ENCODE measurements at regions not wholly inside any gene's neighbourhood (a gene's known extent, or its start where the extent isn't known, plus 50 kb on each side); places are given as distances from the start of the nearest gene placed in this dataset.

DNA sequence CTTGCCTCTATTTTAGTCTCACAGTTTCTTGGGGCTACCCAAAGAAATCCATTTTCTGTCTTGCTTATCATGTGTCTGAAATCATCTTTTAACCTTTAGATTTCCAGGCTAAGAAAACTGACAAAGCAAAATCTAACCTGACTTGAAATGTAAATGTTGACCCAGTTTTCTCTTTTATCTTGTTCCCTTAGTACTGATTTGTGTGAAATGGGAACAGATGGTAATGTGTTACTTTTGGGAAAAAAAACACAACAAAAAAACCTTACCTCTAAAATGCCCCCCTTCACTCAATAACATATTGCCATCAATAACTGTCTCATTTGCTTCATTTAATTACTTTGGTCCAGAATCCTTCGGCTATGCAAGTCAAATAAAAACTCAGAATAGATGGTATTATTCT, 383.2 kb upstream of the DCN start:
- TF ChIP-seq, protein P1, sequence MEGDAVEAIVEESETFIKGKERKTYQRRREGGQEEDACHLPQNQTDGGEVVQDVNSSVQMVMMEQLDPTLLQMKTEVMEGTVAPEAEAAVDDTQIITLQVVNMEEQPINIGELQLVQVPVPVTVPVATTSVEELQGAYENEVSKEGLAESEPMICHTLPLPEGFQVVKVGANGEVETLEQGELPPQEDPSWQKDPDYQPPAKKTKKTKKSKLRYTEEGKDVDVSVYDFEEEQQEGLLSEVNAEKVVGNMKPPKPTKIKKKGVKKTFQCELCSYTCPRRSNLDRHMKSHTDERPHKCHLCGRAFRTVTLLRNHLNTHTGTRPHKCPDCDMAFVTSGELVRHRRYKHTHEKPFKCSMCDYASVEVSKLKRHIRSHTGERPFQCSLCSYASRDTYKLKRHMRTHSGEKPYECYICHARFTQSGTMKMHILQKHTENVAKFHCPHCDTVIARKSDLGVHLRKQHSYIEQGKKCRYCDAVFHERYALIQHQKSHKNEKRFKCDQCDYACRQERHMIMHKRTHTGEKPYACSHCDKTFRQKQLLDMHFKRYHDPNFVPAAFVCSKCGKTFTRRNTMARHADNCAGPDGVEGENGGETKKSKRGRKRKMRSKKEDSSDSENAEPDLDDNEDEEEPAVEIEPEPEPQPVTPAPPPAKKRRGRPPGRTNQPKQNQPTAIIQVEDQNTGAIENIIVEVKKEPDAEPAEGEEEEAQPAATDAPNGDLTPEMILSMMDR (IDR thresholded peaks at IDR 0.05), result no peak
- TF ChIP-seq POLR2A (IDR thresholded peaks at IDR 0.05), result no peak
- Histone ChIP-seq H3K27me3 (no peaks in the 10 kb centered on the region), H3K9me3 (no peaks in the 10 kb centered on the region), H3K4me1 (peaks cover 0 to 10% (median 0%) of the 10 kb centered on the region in 12 donors), H3K36me3 (no peaks in the 10 kb centered on the region), H3K4me3 (no peak overlapping the region), H3K27ac (no peak overlapping the region)
- DNase-seq, result no peak
- ATAC-seq, result no peak
- intact Hi-C loops (cut with DNase I), result no loop called here
- WGBS, 4 donors, result 75 to 88% (median 79%) methylated on average over 1 of the region's 1 CpG

DNA sequence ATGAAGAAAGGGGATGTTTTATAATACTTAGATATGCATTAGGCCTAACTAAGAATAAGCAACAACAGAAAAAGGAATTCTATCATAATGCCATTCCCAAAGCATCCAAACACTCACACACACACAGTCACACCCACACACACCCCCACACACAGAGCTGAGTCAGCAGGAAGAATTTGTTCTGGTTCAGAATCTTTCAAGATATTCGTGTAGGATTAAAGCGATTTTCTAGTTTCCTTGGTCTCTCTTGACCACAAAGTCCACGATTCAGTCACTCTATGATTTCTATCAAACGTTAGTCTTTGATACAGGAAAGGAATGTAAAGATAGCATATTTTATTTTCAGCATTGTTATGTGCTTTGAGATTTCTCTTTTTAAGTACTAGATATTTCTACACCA, 382.6 kb upstream of the DCN start:
- no peaks in the 10 kb centered on the region for H3K27me3 ChIP-seq
- no peaks in the 10 kb centered on the region for H3K36me3 ChIP-seq
- ATAC-seq, result no peak
- intact Hi-C loops (cut with DNase I), result no loop called here
- TF ChIP-seq, protein P1 (IDR thresholded peaks at IDR 0.05), result no peak
- TF ChIP-seq POLR2A (IDR thresholded peaks at IDR 0.05), result no peak
- DNase-seq, result no peak
- H3K27ac ChIP-seq, result no peak overlapping the region
- peaks cover 0 to 10% (median 0%) of the 10 kb centered on the region in 12 donors for H3K4me1 ChIP-seq
- WGBS, 4 donors, result 73 to 81% (median 76%) methylated on average over 4 of the region's 4 CpGs
- H3K4me3 ChIP-seq, result no peak overlapping the region
- peaks cover 0 to 1% (median 0%) of the 10 kb centered on the region in 12 donors for H3K9me3 ChIP-seq

DNA sequence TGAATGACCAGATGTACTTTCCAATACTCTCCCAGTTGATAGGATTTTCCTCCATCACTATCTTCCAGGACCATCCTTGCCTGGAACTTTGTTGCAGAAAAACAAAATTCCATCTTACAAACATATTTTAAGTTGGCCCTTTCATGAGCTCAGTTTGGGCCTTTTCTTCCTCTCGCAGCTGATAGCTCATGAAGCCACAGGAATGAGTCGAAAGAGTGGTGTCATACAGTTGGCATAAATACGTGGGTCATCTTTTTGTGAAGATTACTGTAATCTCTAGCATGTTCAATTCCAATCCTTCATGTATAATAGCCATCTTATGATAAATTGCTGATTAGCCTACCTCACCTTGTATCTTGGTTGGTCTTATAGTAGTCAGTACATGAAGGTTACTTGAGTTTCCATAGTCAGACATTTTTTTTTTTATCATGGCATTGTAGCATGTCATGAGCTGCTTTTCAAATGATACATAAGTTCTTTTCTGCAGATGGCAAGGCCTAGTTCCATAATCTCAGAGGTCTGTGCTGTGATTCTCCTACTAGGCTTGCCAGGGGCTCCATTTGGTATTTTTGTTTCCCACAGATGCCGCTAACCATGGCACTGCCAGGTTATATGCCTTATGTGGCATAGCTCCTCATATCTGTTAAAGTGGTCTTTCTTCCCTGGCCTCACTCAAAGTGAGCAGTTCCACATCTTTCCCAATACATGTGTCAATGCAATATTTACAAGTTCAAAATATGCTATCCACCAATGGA, 380.6 kb upstream of the DCN start:
- no peak overlapping the region for H3K4me3 ChIP-seq
- intact Hi-C loops (cut with DNase I), result no loop called here
- H3K36me3 ChIP-seq, result no peaks in the 10 kb centered on the region
- TF ChIP-seq, protein P1 (IDR thresholded peaks at IDR 0.05), result no peak
- no peak for TF ChIP-seq POLR2A (IDR thresholded peaks at IDR 0.05)
- peaks cover 0 to 16% (median 1%) of the 10 kb centered on the region in 12 donors for H3K9me3 ChIP-seq
- H3K4me1 ChIP-seq, result peaks cover 0 to 10% (median 0%) of the 10 kb centered on the region in 12 donors
- no peaks in the 10 kb centered on the region for H3K27me3 ChIP-seq
- no peak overlapping the region for H3K27ac ChIP-seq
- DNase-seq (no peak), ATAC-seq (no peak)
- WGBS, 4 donors, result 94 to 96% (median 95%) methylated on average over 4 of the region's 4 CpGs

DNA sequence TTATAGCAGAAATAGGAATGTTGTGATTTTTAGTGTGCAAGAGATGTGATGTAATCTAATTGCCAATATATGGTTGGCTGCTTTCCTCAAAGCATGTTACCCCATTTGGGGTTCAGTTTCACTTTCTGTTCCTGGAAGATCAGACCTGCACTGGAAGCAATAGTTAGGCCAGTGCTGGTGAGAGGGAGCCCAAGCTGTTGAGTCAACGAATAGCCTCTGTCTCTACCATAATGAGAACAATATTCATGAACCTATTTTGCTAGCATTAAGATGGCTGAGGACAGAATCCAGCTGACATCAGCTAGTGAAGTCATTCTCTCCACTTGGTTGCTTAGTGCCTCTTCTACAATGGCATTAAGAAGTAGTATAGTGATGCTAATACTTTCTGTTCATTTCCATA, 379.9 kb upstream of the DCN start:
- Histone ChIP-seq H3K27me3 (no peaks in the 10 kb centered on the region), H3K36me3 (no peaks in the 10 kb centered on the region), H3K9me3 (peaks cover 0 to 16% (median 1%) of the 10 kb centered on the region in 12 donors), H3K27ac (no peak overlapping the region), H3K4me3 (no peak overlapping the region), H3K4me1 (peaks cover 0 to 10% (median 0%) of the 10 kb centered on the region in 12 donors)
- TF ChIP-seq, protein P1 (IDR thresholded peaks at IDR 0.05), result no peak
- no peak for TF ChIP-seq POLR2A (IDR thresholded peaks at IDR 0.05)
- 87 to 100% (median 90%) methylated on average over 1 of the region's 1 CpG for WGBS, 4 donors
- no peak for ATAC-seq
- no peak for DNase-seq
- intact Hi-C loops (cut with DNase I), result no loop called here

All from heart left ventricle (tissue), 16 donors.